HepG2 (cell line): ENCODE measurements at regions not wholly inside any gene's neighbourhood (a gene's known extent, or its start where the extent isn't known, plus 50 kb on each side); places are given as distances from the start of the nearest gene placed in this dataset.

Experiments
- ARID4A ChIP-seq: sonication (generic); formaldehyde crosslinking; IDR thresholded peaks from 2 replicates; pipeline ENCODE4 v1.5.0; 2020; ENCODE audit warnings: mild to moderate bottlenecking, missing genetic modification reagents, borderline replicate concordance
- CHD2 ChIP-seq: IDR thresholded peaks from 2 replicates; pipeline ENCODE4 v1.6.1; 2011; ENCODE audit warnings: low read depth, low read length, improper control_type of control experiment
- DR1 ChIP-seq: sonication (generic); formaldehyde crosslinking; IDR thresholded peaks from 2 replicates; pipeline ENCODE4 v1.8.0; 2021; ENCODE audit warnings: mild to moderate bottlenecking, missing genetic modification reagents, inconsistent platforms
- DZIP1 ChIP-seq: sonication (generic); formaldehyde crosslinking; IDR thresholded peaks from 2 replicates; pipeline ENCODE4 v1.5.0; 2020; ENCODE audit warnings: mild to moderate bottlenecking, missing genetic modification reagents
- FOXO4 ChIP-seq: sonication (generic); formaldehyde crosslinking; conservative IDR thresholded peaks from 2 replicates; pipeline ENCODE4 v1.8.1; 2023; ENCODE audit warnings: missing genetic modification reagents
- GPBP1L1 ChIP-seq: sonication (generic); formaldehyde crosslinking; IDR thresholded peaks from 2 replicates; pipeline ENCODE4 v1.5.0; 2020; ENCODE audit warnings: mild to moderate bottlenecking, missing genetic modification reagents
- KLF16 ChIP-seq, 2 experiments: sonication (generic) in 1 of 2; formaldehyde crosslinking in 1 of 2; IDR thresholded peaks; 2 replicates each; pipeline versions ENCODE4 v1.6.1 to v1.8.0; 2016 to 2023; ENCODE audit warnings: missing genetic modification reagents in 2 of 2, missing compliant biosample characterization in 1 of 2
- MEIS2 ChIP-seq: sonication (generic); formaldehyde crosslinking; IDR thresholded peaks from 2 replicates; pipeline ENCODE4 v1.9.0; 2021; ENCODE audit warnings: mild to moderate bottlenecking, missing genetic modification reagents
- RFX1 ChIP-seq: fragments of 450-650 bp; IDR thresholded peaks from 2 replicates; pipeline ENCODE4 v1.6.1; 2017
- RORA ChIP-seq: sonication (generic); formaldehyde crosslinking; IDR thresholded peaks from 2 replicates; pipeline ENCODE4 v1.5.0; 2020; ENCODE audit warnings: mild to moderate bottlenecking, missing genetic modification reagents, moderate library complexity
- SNRNP70 ChIP-seq: fragments of 200-400 bp; formaldehyde crosslinking; IDR thresholded peaks from 2 replicates; pipeline ENCODE4 v1.6.1; 2017; ENCODE audit warnings: mild to moderate bottlenecking, low read depth, low read length, moderate library complexity
- SRF ChIP-seq: IDR thresholded peaks from 2 replicates; pipeline ENCODE4 v1.6.1; 2011; ENCODE audit warnings: mild to moderate bottlenecking, low read depth, low read length, moderate library complexity
- THYN1 ChIP-seq: sonication (generic); formaldehyde crosslinking; IDR thresholded peaks from 2 replicates; pipeline ENCODE4 v1.8.1; 2023; ENCODE audit warnings: low read depth, mild to moderate bottlenecking, moderate library complexity, missing genetic modification reagents, borderline replicate concordance
- ZBTB49 ChIP-seq: sonication (generic); formaldehyde crosslinking; IDR thresholded peaks from 2 replicates; pipeline ENCODE4 v1.4.0; 2020; ENCODE audit warnings: missing genetic modification reagents, borderline replicate concordance
- ZFP62 ChIP-seq: sonication (generic); formaldehyde crosslinking; IDR thresholded peaks from 2 replicates; pipeline ENCODE4 v1.4.0; 2020; ENCODE audit warnings: missing genetic modification reagents
- ZMYM3 ChIP-seq: sonication (generic); formaldehyde crosslinking; IDR thresholded peaks from 2 replicates; pipeline ENCODE4 v1.5.1; 2020; ENCODE audit warnings: mild to moderate bottlenecking, missing genetic modification reagents
- ZNF468 ChIP-seq: sonication (generic); formaldehyde crosslinking; IDR thresholded peaks from 2 replicates; pipeline ENCODE4 v1.8.0; 2022; ENCODE audit warnings: mild to moderate bottlenecking, moderate library complexity, missing genetic modification reagents
- ZNF570 ChIP-seq: sonication (generic); formaldehyde crosslinking; IDR thresholded peaks from 2 replicates; pipeline ENCODE4 v1.4.0; 2020; ENCODE audit warnings: mild to moderate bottlenecking, missing genetic modification reagents, borderline replicate concordance
- ZNF790 ChIP-seq: sonication (generic); formaldehyde crosslinking; IDR thresholded peaks from 2 replicates; pipeline ENCODE4 v1.8.0; 2022; ENCODE audit warnings: missing genetic modification reagents, mild to moderate bottlenecking, borderline replicate concordance

GRCh38 chr10:78528749-78529204 is 495.1 kb downstream of the RPS24 start (continued):
- TF ChIP-seq ARID4A (CRISPR knock-in tag) (peak; percentile 48; the same call in 1 of the 2 replicates), ZNF790 (CRISPR knock-in tag) (no peak), DR1 (CRISPR knock-in tag) (no peak), ZNF570 (CRISPR knock-in tag) (no peak), SNRNP70 (no peak), THYN1 (CRISPR knock-in tag) (no peak), KLF16 (CRISPR knock-in tag; IDR thresholded peaks at IDR 0.05) (peak in 1 of 2 experiments; percentile 73; a peak in 1 of 4 replicates), ZBTB49 (CRISPR knock-in tag) (no peak), MEIS2 (CRISPR knock-in tag) (peak; percentile 96), ZNF468 (CRISPR knock-in tag) (no peak), RFX1 (no peak), GPBP1L1 (CRISPR knock-in tag) (no peak), RORA (peak; percentile 84; the same call in 1 of the 2 replicates), ZFP62 (CRISPR knock-in tag) (no peak), FOXO4 (CRISPR knock-in tag) (no peak), DZIP1 (CRISPR knock-in tag) (no peak), ZMYM3 (CRISPR knock-in tag) (peak; percentile 91), CHD2 (no peak), SRF (no peak)
